PC-3 (cell line): ENCODE measurements at regions not wholly inside any gene's neighbourhood (a gene's known extent, or its start where the extent isn't known, plus 50 kb on each side); places are given as distances from the start of the nearest gene placed in this dataset.

Source experiments
- EZH2 ChIP-seq: fragments of 300-600 bp; sonication (generic); IDR thresholded peaks from one replicate; pipeline ENCODE4 v1.6.1; 2017; ENCODE audit warnings: antibody characterized with exemption, mild to moderate bottlenecking, low read length; ENCODE audit not compliant: unreplicated experiment
- EZH2phosphoT487 ChIP-seq: fragments of 300-600 bp; sonication (generic); IDR thresholded peaks from 2 replicates; pipeline ENCODE4 v1.6.1; 2018; ENCODE audit warnings: mild to moderate bottlenecking, antibody characterized with exemption, low read length, borderline replicate concordance
- TF ChIP-seq, protein P1 (sequence below): fragments of 300-600 bp; sonication (generic); conservative IDR thresholded peaks from 2 replicates; pipeline ENCODE4 v1.5.1; 2017; ENCODE audit warnings: antibody characterized with exemption, low read depth, mild to moderate bottlenecking, low read length

DNA sequence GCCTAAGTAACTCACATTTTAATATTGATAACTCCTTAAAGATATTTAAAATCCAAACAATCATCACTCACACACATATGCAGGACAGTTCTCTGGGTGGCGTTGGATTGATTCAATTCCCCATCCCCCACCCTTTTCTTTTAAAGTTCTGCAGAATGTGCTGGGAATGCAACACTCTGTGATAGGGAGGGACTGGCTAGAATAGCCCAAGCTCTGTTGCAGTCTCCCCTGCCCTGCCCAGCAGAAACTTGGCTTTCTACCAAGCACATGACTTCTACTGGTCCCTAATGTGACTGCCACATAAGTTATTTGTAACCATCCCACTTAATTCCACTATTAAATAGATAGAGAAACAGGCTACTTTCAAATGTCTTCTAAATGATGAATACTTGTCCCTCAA, 55.2 kb downstream of the TWIST1 start:
- TF ChIP-seq, protein P1, sequence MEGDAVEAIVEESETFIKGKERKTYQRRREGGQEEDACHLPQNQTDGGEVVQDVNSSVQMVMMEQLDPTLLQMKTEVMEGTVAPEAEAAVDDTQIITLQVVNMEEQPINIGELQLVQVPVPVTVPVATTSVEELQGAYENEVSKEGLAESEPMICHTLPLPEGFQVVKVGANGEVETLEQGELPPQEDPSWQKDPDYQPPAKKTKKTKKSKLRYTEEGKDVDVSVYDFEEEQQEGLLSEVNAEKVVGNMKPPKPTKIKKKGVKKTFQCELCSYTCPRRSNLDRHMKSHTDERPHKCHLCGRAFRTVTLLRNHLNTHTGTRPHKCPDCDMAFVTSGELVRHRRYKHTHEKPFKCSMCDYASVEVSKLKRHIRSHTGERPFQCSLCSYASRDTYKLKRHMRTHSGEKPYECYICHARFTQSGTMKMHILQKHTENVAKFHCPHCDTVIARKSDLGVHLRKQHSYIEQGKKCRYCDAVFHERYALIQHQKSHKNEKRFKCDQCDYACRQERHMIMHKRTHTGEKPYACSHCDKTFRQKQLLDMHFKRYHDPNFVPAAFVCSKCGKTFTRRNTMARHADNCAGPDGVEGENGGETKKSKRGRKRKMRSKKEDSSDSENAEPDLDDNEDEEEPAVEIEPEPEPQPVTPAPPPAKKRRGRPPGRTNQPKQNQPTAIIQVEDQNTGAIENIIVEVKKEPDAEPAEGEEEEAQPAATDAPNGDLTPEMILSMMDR: no peak
- TF ChIP-seq EZH2phosphoT487: no peak
- TF ChIP-seq EZH2: no peak
